ENCODE measurements at regions not wholly inside any gene's neighbourhood (a gene's known extent, or its start where the extent isn't known, plus 50 kb on each side); places are given as distances from the start of the nearest gene placed in this dataset.
"Not testable (repeated sequence)": the region's sequence is repeated elsewhere in the genome, so short reads cannot be mapped to it uniquely, and the experiment has no call there.

DNA sequence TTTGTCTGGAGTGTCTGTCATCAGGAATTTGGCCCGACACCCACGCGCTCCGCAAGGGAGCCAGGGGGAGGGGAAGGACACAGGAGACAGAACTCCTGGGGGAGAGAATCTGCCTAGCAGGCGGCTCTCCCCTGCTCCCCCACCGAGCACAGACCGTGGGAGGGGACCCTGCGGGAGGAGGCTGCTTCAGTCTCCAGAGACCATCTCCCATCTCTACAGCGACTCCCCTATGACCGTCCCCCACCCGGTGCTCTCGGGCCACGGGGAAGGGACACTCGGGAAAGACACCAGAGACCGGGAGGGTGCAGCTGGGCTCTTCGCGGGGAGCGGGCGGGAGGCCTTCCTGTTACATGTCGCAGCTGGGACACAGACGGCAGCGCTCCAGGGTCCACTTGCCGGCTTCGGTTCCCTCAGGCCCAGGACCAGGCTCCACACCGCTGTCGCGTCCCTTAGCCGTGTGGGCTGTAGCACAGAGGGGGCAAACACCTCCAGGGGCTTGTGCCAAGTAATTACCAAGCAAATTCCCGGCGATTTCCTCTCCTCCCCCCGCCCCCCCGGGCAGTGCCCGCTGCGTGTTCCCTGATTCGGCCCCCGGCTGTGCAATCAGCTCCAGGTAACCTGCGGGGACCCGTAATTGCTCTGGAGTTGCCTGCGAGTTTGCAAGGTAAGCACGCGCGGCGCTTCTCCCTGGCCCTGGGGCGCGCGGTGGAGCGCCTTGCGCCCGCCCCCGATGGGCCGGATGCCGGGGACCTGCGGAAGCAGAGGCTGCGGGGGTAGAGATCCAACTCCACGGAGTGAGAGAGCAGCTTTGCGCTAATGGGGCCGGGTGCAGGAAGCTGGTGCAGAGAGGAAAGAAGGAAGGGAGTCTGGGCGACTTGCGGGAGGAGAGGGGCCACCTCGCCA, 155.1 kb upstream of the CADM1 start:
- no peak for DNase-seq (ENCODE audit: low spot score)

DNA sequence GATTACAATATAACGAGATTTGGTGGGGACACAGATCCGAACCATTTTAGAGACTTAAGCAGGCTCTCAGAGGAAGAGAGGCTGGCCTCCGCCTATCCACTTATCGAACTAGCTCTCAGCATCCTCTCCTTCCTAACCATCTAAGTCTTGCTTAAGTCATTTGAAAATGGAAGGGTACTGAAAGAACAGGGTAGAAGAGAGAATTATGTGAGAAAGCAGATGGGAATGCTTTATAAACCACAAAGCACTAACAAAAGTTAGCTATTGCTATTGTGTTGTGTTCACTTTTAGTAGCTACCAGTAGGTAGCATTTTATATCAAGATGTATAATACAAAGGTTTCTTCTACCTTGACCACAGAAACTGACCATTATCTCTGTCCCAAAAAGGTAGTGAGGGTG, 153.4 kb upstream of the CADM1 start:
- no peak for DNase-seq (ENCODE audit: low spot score)

DNA sequence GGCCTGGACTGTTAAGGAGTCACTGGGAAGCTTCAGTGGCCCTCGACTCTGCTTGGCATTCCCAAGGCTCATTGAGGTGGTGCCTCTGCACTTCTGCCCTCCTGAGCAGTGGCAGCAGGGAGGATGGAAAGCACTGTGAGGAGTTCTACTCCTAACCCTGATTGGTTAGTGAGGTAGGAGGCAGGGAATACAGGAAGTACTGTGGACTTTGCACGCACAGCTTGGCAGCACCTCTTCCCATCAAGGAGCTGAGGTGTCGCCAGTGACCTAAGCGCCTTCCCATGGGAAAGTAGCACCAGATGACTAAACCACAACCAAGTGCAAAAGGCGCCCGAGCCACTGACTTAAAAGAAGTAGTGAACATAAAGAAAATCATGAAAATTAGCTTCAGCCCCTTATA, 152.5 kb upstream of the CADM1 start:
- DNase-seq (ENCODE audit: low spot score): no peak

DNA sequence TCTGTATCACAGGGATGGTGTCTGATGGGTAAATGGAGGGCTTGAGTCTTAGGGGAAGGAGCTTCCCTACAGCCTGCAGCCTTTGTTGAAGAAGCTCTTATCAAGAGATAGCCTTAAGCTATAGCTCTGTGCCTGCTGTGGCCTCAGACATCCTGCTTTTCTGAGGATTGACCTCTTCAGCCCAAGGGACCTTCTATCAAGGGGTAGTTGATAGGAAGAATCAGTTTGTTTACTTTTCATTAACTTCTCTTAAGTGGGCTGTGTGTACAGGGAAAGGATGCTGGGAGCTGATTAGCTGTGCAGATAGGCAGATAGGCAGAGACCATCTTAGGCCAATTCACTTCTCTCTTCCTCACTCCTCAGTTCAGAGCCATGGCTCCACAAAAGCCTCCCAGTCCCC, 151.8 kb upstream of the CADM1 start:
- no peak for DNase-seq (ENCODE audit: low spot score)

DNA sequence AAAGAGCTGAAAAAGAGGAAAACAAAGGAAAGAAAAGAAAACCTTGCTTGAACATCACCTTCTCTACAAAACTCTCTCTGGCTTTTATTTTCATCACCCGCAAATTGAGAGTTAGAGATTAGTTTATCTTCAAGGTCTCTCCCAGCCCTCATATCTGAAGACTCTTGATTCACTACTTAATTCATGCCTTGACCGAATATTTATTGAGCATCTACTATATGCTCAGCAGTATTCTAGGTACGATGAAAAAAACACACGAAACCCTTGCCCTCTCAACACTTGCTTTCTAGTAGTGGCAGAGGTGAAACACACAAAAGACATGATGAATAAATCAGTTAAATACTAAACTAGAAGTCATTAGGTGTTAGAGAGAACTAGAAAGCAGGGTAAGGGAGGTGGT, 150.6 kb upstream of the CADM1 start:
- DNase-seq (ENCODE audit: low spot score): no peak

DNA sequence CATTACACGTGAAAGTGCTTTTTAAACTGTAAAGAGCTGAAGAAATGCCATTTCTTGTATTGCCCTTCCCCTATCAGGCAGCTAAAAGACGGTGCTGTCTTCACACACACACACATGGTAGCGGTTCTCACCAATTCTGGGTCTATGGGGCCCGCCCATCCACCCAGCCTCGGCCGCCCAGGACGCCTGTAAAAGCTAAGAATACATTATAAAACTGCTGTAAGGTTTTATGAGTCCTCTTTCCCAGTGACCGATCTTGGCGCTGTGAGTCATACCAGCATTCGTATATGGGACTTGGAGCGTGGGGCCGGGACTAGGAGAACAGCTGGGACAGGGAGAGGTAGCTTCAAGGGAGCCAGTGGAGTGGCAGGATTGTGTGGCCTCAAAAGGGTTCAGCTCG, 149.7 kb upstream of the CADM1 start:
- no peak for DNase-seq (ENCODE audit: low spot score)

DNA sequence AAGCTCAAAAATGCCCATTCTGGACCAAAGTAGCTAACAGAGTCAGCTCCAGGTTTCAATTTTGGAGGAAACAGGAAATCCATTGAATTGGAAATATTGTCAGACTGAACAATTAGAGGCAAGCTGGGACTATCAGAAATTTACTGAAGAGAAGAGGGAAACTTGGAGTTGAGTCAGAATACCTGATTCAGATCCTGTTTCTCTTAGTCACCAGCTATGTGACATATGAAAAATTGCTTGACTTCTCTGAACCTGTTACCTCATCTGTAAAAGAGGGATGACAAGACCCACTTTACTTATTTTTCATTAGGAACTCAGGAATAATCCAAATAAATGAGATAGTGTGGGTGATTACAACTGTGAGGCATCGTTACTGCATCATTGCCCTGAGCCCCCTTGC, 148.9 kb upstream of the CADM1 start:
- DNase-seq (ENCODE audit: low spot score): no peak

DNA sequence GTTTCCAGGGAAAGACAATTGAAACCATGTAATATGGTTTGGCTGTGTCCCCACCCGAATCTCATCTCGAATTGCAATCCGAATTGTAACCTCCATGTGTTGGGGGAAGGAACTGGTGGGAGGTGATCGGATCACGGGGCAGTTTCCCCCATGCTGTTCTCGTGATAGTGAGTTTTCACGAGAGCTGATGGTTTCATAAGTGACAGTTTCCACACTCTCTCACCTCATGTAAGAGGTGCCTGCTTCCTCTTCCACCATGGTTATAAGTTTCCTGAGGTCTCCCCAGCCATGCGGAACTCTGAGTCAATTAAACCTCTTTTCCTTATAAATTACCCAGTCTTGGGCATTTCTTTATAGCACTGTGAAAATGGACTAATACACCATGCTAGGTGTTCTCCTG, 148.3 kb upstream of the CADM1 start:
- DNase-seq (ENCODE audit: low spot score): no peak

DNA sequence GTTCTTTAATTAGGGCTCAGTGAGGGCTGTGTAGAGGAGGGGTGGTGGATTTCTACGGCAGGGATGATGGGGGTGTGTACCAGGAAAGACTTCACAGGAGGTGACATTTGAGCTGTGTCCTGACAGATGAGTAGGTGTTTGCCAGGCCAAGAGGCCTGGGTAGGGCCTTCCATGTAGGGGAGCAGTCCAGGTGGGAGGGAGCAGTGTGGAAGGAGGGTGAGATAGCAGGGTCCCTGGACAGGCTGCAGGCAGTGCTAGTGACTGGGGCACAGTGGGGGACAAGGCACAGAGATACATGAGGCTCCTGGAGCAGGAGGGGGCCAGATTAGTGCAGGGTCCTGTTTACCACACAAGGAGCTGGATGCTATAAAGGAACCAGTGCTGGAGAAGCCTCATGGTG, 147.9 kb upstream of the CADM1 start:
- no peak for DNase-seq (ENCODE audit: low spot score)

DNA sequence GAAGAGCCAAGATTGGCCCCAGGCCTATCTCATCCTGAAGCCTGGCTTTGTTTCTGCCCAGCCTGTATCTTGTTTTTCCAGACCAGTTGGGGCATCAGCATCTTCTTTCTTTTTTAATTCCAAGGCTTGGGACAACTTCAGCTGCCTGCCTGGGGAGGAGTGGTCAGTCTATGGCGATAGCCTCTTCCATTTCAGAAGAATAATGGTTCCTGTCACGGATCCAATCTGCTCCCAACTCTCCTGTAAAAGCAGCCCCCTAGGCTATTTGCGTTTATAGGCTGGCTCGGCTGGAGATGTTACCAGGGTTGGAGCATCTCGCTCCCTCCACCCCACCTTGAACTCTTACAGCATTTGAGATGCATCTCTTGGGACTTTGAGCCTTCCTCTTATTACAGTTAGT, 145.2 kb upstream of the CADM1 start:
- DNase-seq (ENCODE audit: low spot score): no peak

DNA sequence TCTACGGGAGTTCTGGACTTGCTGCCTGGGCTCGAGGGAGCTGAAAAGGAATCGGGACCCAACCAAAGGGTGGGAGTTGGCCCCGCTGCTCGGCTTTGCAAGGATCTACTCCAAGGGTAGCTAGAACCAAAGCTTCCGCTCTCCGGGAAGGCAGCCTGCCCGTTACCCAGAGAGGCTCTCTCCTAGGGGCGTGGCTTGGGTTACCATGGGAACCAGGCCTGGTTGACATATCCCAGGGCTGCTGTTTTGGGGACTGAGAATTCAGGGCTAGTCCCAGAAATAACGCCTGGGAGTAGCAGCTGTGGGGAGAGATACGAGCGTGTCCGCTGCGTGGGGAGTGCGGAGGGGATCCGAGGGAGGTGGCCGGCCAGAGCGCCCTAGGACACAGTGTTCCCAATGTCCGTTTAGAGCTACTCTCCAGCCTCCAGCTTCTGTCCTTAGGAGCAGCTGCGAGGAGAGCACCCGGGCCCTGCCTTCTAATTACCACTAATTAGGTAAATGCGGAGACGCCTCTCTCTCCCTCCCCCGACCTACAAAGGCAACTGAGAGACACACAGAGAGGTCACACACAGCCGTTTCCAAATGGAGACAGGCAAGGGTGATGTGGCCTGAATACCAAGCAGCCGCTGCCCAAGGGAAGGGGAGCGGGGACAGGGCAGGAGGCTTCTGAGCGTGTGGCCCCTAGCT, 141.6 kb upstream of the CADM1 start:
- peak; percentile 82 for DNase-seq (ENCODE audit: low spot score)

DNA sequence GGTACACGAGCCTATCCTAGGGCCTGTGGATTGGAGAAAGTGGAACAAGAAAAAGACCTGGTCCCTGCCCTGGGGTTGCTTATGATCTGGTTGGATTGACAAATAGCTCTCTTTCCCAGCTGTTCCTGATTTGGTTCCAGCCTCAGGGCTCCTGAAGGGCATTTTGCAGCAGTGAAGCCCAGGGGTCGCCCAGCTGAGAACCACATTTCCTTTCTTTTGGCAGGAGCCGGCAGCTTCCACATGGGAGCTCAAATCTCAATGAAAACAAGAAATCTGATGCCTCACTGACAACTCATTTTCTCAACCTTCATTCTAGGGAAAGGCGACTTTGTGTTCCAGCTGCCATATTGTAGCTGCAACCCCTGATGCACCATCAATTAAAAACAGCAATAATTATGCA, 140.6 kb upstream of the CADM1 start:
- DNase-seq (ENCODE audit: low spot score): peak; percentile 28

DNA sequence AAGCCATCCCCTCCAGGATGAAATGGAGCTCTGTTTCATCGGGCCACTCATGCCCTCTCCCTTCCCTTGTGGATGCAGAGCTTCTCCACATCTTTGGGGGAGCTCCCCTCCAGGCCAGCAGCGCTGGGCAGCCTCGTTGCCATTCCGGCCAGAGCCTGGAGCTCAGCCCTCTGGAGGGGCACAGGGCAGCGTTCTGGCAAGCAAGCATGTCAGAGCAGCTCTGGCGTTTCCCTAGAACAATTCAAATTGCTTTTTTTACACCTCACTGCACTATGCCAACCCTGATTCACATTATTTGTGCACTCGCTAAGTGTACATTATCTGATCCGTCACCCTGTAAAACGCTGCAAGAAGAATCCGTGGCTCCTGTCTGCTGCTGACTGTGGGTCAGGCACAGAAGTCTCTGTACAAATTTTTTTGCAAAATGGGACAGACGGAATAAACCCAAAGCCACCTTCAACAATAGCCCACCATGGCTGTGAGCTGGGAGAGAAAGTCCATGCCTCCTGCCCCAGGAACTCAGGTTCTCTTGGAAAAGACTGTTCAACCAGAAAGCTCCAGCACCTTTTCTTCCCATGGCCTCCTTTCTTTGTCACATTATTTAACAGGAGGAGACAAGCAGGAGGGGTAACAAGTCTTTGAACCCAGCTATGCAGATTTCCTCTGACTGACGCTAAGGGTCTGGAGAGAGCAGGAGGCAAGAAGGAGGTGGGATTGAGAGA, 139.5 kb upstream of the CADM1 start:
- peak; percentile 65 for DNase-seq (ENCODE audit: low spot score)

DNA sequence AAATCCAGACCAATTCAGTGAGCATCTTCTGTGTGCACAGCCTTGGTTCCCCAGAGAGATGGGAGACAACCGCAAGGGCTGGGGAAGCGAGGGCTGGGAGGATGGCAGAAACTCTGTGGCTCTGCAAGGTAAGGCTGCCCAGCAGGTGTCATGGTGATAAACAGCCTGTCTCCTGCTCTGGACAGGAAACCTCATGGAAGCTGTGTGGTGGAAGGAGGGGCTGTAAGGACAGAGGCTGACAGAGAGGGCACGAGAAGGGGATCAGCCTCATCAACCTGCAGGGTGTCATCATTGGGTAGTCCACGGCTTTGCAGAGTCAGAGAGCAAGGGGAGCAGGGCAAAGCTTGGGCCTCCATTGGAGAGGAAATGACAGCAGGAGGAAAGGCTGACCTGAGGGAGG, 138.4 kb upstream of the CADM1 start:
- DNase-seq (ENCODE audit: low spot score): peak; percentile 67

DNA sequence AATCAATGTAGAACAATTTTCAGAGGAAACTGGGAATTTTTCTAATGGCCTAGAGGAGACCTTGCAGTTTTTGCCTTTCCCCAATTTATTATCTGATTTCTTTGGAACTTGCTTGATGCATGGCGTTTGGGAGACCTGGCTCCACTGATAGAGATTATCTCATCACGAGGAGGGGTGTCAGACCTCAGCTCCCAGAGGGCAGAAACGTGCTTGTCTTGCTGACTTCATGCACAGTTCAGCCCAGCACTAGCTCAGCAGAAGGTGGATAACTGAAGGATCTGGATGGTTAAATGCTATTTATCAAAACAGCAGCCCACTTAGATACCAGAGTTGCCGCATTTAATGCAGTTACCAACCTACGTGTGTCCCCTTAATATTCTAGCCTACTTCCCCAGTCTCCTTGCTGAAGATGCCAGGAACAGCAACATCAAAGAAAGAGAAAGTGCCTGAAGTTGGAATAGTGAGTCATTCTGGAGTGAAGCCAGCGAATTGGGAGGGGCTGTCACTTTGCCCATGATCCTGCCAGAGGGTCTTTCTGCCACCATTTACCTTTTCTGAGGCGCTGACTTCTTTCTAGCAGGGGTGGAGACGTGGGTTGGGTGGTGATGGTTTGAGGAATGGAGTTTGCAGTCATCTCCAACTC, 133.5 kb upstream of the CADM1 start:
- no peak for DNase-seq (ENCODE audit: low spot score)

DNA sequence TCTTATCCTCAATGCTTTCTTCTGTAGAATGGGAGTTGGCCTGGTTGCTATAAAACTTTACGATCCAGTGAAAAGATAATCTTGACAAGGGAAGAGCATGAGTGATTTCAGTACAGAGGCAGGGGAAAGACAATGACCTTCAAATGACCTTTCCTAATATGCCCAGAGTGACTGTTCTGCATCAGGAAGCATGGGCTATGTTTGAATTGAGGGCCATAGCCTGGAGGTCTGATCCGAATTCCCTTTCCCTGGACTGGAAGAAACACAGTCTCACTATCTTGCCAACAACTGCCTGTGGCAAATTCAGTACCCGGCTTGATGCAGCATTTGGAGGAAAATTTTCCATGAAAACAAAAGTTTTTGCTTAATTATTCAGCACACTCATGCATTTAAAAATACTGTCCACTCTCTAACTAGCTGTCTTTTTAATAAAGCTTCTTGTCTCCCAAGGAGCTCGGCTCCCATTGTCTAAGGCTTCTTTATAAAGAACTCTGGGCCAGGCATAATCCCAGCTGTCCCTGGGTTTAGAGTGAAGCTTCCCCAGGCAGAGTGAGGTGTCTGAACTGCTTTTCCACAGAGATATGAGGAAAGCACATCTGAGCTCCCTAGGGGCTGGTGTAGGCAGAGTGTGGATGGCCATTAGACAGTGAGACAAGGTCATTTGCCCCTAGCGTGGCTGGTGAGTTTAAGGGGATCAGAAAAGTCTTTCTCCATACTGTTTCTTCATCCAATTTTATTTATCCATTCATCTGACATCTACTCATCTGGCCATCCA, 132.7 kb upstream of the CADM1 start:
- DNase-seq (ENCODE audit: low spot score): no peak

DNA sequence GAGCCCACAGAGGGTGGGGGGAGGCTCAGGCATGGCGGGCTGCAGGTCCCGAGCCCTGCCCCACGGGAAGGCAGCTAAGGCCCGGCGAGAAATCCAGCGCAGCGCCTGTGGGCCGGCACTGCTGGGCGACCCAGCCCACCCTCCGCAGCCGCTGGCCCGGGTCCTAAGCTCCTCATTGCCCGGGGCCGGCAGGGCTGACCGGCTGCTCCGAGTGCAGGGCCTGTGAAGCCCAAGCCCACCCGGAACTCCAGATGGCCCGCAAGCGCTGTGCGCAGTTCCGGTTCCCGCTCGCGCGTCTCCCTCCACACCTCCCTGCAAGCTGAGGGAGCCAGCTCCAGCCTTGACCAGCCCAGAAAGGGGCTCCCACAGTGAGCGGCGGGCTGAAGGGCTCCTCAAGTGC, 129.8 kb upstream of the CADM1 start:
- DNase-seq (ENCODE audit: low spot score): not testable (repeated sequence)

DNA sequence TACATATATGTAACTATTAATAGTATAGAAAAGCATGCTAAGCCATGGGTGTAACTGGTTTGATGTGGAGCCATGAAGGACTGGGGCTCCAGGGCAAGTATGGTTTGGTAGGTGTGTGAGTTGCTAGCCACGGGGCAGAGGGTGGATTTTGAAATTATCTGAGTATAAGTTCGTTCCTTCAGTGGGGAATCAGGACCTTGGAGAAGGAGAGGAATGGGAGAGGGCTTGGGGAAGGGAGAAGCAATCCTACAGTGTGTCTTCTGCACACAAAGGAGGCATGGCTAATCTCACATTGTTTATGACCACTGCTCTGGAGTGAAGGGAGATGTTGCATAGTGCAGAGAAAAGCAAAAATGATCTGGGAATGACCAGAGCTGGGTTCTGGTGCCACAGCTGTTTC, 127.8 kb upstream of the CADM1 start:
- DNase-seq (ENCODE audit: low spot score): no peak

DNA sequence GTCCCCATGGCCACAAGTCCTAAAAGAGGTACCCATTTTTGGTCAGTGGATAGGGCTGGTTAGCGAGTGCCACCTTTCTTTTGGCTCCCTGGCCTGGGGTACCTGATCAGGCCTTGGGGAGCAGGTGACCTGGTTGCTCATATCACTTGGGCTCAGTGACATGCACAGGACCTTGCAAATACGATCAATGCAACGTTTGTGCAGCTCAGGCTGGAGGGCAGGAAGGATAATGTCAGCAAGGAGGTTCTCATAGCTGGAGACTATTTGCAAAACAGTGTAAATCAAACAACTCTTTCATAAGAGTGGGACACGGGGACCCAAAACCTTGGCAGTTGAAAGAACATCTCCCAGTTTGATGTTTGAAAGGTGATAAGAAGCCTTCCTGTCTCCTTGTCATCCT, 127.4 kb upstream of the CADM1 start:
- DNase-seq (ENCODE audit: low spot score): no peak

DNA sequence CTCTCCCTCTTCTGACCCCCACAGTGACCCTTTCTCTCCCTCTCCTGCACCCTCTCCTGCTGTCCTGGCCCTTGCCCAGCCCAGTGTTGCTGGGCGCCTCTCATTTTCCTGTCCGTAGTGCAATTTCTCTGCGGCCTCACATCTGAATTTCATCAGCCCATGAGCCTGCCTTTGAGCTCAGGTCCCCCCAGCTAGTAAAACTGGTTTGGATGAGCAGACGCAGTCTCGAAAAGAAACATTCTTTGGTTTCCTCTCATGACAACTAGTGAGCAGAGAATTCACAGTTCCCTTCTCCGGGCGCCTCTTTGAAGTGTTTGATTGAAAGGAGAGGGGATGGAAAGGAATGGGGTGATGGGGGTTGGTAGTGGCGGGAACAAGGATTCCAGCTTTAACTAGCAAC, 126.0 kb upstream of the CADM1 start:
- DNase-seq (ENCODE audit: low spot score): no peak

DNA sequence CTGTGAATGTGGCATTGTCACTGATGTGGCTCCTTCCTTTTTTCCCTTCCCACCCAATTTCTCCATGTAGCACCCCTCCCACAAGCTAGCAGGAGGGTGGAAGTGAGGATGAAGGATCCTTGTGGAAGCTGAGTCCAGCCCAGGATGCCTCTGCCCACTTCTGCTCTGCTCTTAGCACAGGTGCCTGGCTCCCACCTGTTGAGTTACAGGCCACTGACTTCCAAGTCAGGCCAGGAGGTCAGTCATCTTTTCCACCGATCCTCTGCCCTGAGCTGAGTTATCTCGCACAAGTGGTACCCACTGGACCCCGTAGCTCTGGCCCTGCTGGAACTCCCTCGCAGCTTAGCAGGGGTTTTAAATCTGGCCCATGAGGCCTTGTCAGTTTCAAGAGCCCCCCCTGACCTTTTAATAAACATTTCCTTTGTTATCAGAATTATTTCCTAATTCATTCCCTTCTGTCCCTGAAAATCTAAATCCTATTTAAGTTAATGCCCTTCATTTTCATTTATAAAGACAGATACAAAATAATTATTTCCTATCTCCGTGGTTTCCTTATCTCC, 125.3 kb upstream of the CADM1 start:
- DNase-seq (ENCODE audit: low spot score): no peak
